Uterus (tissue), 2 donors: ENCODE measurements at regions not wholly inside any gene's neighbourhood (a gene's known extent, or its start where the extent isn't known, plus 50 kb on each side); places are given as distances from the start of the nearest gene placed in this dataset.

Experiments
- CTCF ChIP-seq, 4 experiments: fragments of 200-600 bp in 2 of 4; fragments of 450-650 bp in 2 of 4; sonication (generic) in 2 of 4; IDR thresholded peaks; one replicate each; pipeline ENCODE4 v1.5.1; 2016 to 2019; ENCODE audit warnings: antibody characterized with exemption in 4 of 4, mild to moderate bottlenecking in 2 of 4, moderate library complexity in 1 of 4
- POLR2A ChIP-seq, 2 donors: fragments of 450-650 bp; IDR thresholded peaks; one replicate each; pipeline ENCODE4 v1.6.1; 2016; ENCODE audit warnings: antibody characterized with exemption in 2 of 2, mild to moderate bottlenecking in 1 of 2, moderate library complexity in 1 of 2

- TF ChIP-seq CTCF (IDR thresholded peaks at IDR 0.05) (no peak), POLR2A (IDR thresholded peaks at IDR 0.05) (no peak)
Measured at GRCh38 chr13:24004971-24005370, 107.7 kb upstream of the C1QTNF9B start.
